Breast epithelium (tissue), 3 donors: ENCODE measurements at regions not wholly inside any gene's neighbourhood (a gene's known extent, or its start where the extent isn't known, plus 50 kb on each side); places are given as distances from the start of the nearest gene placed in this dataset.

Experiments used
- CTCF ChIP-seq, 3 donors: fragments of 450-650 bp; IDR thresholded peaks; one replicate each; pipeline ENCODE4 v1.5.1; 2016 to 2017; ENCODE audit warnings: antibody characterized with exemption in 3 of 3, mild to moderate bottlenecking in 3 of 3, moderate library complexity in 3 of 3
- POLR2AphosphoS5 ChIP-seq, 3 donors: sonication (generic); formaldehyde crosslinking; IDR thresholded peaks; one replicate each; pipeline ENCODE4 v1.6.1; 2017; ENCODE audit warnings: antibody characterized with exemption in 3 of 3

- no peak for TF ChIP-seq CTCF (IDR thresholded peaks at IDR 0.05)
- no peak for TF ChIP-seq POLR2AphosphoS5 (IDR thresholded peaks at IDR 0.05)
Measured at GRCh38 chr6:121823437-121823851, 388.0 kb downstream of the GJA1 start.
